Renal cortical epithelial cell (primary cell): ENCODE measurements at regions not wholly inside any gene's neighbourhood (a gene's known extent, or its start where the extent isn't known, plus 50 kb on each side); places are given as distances from the start of the nearest gene placed in this dataset.
"Not testable (repeated sequence)": the region's sequence is repeated elsewhere in the genome, so short reads cannot be mapped to it uniquely, and the experiment has no call there.

Source experiments
- DNase-seq: peaks from one replicate; pipeline ENCODE4 v3.0.0-alpha.2; 2011; ENCODE audit warnings: low read depth

DNA sequence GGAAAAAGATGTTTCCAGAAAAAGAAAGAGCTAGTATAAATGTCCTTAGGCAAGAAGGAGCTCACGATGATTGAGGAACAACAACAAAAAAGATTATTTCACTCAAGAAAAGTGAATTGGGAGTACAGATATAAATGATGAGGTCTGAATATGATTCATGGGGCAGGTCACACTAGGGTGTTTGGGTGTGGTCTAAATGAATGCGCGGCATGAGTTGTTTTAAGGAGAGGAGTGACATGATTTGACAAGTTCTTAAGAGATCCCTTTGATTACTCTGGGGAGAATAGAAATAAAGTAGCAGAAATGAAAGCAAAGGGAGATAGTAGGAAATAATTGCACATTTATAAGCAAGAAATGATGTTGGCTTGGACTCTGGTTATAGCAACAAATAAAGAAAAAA is 59.3 kb downstream of the NUTM2D start:
- not testable (repeated sequence) for DNase-seq

- not testable (repeated sequence) for DNase-seq
Observed at GRCh38 chr10:87422641-87423040, 65.1 kb downstream of the NUTM2D start.

- DNase-seq: peak; percentile 28
Observed at GRCh38 chr10:87424697-87425373, 67.3 kb downstream of the NUTM2D start.

GRCh38 chr10:87433836-87434235 is 70.9 kb upstream of the MINPP1 start:
- DNase-seq: not testable (repeated sequence)

- DNase-seq: not testable (repeated sequence)
Observed at GRCh38 chr10:87435295-87435826, 69.3 kb upstream of the MINPP1 start.

DNA sequence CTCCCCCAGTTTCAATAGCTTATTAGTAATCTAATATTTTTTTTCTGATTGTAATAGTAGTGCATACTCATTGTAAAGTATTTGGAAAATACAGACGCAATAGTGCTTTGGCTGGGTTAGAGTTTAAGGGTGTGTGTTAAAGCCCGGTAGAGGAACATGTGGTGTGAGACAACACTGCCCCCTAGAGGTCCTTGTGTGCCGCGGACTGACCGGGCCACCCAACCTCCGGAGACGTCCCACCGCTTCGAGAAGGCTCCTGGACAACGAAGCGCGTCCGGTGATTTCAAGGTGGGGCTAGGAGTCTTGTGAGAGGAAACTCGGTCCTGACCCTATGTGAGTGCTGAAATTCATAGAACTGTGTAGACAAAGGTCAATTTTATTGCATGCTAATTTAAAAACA is 68.6 kb upstream of the MINPP1 start:
- not testable (repeated sequence) for DNase-seq

DNA sequence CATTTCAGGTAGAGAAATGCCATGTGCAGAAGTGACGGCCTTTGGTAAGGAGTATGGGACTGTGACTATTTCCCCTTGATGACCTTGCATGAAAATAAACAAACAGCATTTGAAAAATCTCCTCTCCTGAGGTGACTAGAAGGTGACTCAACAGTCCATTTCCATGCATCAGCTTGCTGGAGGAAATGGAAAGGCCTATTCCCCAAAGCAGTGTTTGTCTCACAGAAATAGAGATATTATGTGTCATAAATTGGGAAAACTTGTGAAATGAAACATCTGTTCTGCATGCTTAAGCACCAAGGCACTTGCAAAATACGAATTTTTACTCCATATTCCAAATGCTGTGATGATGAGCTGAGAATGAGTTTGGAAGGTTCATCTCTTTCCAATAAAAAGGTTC is 67.2 kb upstream of the MINPP1 start:
- DNase-seq: not testable (repeated sequence)
